K562 (cell line): ENCODE measurements at regions not wholly inside any gene's neighbourhood (a gene's known extent, or its start where the extent isn't known, plus 50 kb on each side); places are given as distances from the start of the nearest gene placed in this dataset.

ENCODE experiments used
- ATAC-seq: fragments of 200-7000 bp; cut with Tn5 transposase; 3 replicates; pipeline ENCODE4 v1.9.1; 2020; ENCODE audit warnings: moderate library complexity
- BruUV-seq: library from RNA; stranded (reverse); fragments of 400-500 nt; replicated peaks from 2 replicates; lab custom pipeline; 2021; lab: Mats Ljungman, UMichigan
- CTCF ChIA-PET: fragments of 300-600 bp; formaldehyde crosslinking; extraction: SDS; loops from one replicate; lab custom pipeline; 2021; ENCODE audit warnings: low intra/inter-chr PET ratio; lab: Yijun Ruan, JAX
- POLR2A ChIA-PET: fragments of 300-600, 350-650 bp; sonication (Branson Sonifier 250); formaldehyde crosslinking; extraction: SDS; loops from one replicate; lab custom pipeline; 2021; ENCODE audit warnings: antibody characterized with exemption, inconsistent platforms; lab: Yijun Ruan, JAX
- DNase-seq, 4 experiments: peaks; one replicate each; pipeline versions ENCODE4 v3.0.0 to v3.0.0-alpha.2; 2011 to 2018; ENCODE audit warnings: low spot score in 3 of 4, mixed read lengths in 3 of 4; ENCODE audit errors: extremely low read depth in 1 of 4
- FAIRE-seq: peaks from 2 replicates; lab custom pipeline; 2011; peaks lifted over from hg19 to GRCh38; lab: Jason Lieb, UNC
- H2AFZ ChIP-seq: 2 replicates; pipeline ENCODE4 v1.6.0; 2011; ENCODE audit warnings: low read depth, low read length, control low read depth, inconsistent platforms
- H3K27ac ChIP-seq: fragments of 200-600 bp; 3 replicates; pipeline ENCODE4 v1.8.0; 2011; ENCODE audit warnings: low read depth, mild to moderate bottlenecking, control low read depth, inconsistent platforms, low read length, moderate library complexity, mixed read lengths; ENCODE audit errors: extremely low read depth
- H3K27me3 ChIP-seq, 2 experiments: fragments of 300-600 bp in 1 of 2; 2 replicates in 1 of 2; 3 replicates in 1 of 2; pipeline versions ENCODE4 v1.6.0 to v1.8.0; 2011; ENCODE audit warnings: inconsistent platforms in 2 of 2, low read length in 2 of 2, mild to moderate bottlenecking in 1 of 2, mixed read lengths in 1 of 2, moderate library complexity in 1 of 2; ENCODE audit not compliant: control insufficient read depth in 2 of 2, insufficient read depth in 2 of 2
- H3K36me3 ChIP-seq: fragments of 300-600 bp; 3 replicates; pipeline ENCODE4 v1.8.0; 2011; ENCODE audit warnings: mild to moderate bottlenecking, low read length, inconsistent platforms; ENCODE audit not compliant: control insufficient read depth, insufficient read depth
- H3K4me1 ChIP-seq, 2 experiments: fragments of 200-600 bp in 1 of 2; replicated peaks in 1 of 2; 2 replicates in 1 of 2; 3 replicates in 1 of 2; pipeline versions ENCODE4 v1.5.1 to v1.8.0; 2011; ENCODE audit warnings: inconsistent platforms in 2 of 2, low read length in 2 of 2, mild to moderate bottlenecking in 1 of 2, mixed read lengths in 1 of 2, moderate library complexity in 1 of 2; ENCODE audit not compliant: control insufficient read depth in 2 of 2, insufficient read depth in 2 of 2
- H3K4me2 ChIP-seq: 2 replicates; pipeline ENCODE4 v1.6.1; 2011; ENCODE audit warnings: low read length, control low read depth, inconsistent platforms, mixed read lengths; ENCODE audit not compliant: insufficient read depth
- H3K4me3 ChIP-seq: fragments of 200-600 bp; sonication (generic), shearing (Covaris generic); 2 replicates; pipeline ENCODE4 v1.5.1; 2016; ENCODE audit warnings: control low read depth, inconsistent platforms
- H3K79me2 ChIP-seq: fragments of 200-600 bp; 3 replicates; pipeline ENCODE4 v1.8.0; 2011; ENCODE audit warnings: low read length, inconsistent platforms; ENCODE audit not compliant: control insufficient read depth, insufficient read depth
- H3K9ac ChIP-seq, 2 experiments: 2 replicates each; pipeline versions ENCODE4 v1.6.0 to v1.6.1; 2011; ENCODE audit warnings: low read depth in 2 of 2, low read length in 2 of 2, control low read depth in 1 of 2, inconsistent platforms in 1 of 2, mild to moderate bottlenecking in 1 of 2, mixed read lengths in 1 of 2; ENCODE audit not compliant: insufficient read depth in 1 of 2
- H3K9me1 ChIP-seq: one replicate; pipeline ENCODE4 v1.6.0; 2011; ENCODE audit warnings: inconsistent platforms, mild to moderate bottlenecking, low read length, moderate library complexity; ENCODE audit not compliant: control insufficient read depth, insufficient read depth
- H3K9me3 ChIP-seq: replicated peaks from 2 replicates; pipeline ENCODE4 v1.5.1; 2011; ENCODE audit warnings: low read depth, low read length, inconsistent platforms; ENCODE audit not compliant: control insufficient read depth, insufficient read depth
- H4K20me1 ChIP-seq: replicated peaks from 2 replicates; pipeline ENCODE4 v1.6.1; 2011; ENCODE audit warnings: low read length, inconsistent platforms, mixed read lengths; ENCODE audit not compliant: control insufficient read depth, insufficient read depth
- FIP1L1 ChIP-seq: fragments of 200-400 bp; formaldehyde crosslinking; IDR thresholded peaks from 2 replicates; pipeline ENCODE4 v1.6.1; 2018; ENCODE audit warnings: mild to moderate bottlenecking, low read depth, low read length; ENCODE audit not compliant: poor library complexity, severe bottlenecking
- HNRNPLL ChIP-seq: fragments of 200-400 bp; formaldehyde crosslinking; IDR thresholded peaks from 2 replicates; pipeline ENCODE4 v1.6.1; 2017; ENCODE audit warnings: low read length, low read depth, mild to moderate bottlenecking; ENCODE audit not compliant: poor library complexity, severe bottlenecking
- PHB2 ChIP-seq: fragments of 450-650 bp; IDR thresholded peaks from 2 replicates; pipeline ENCODE4 v1.6.1; 2017; ENCODE audit warnings: low read depth
- POLR3A ChIP-seq: IDR thresholded peaks from 2 replicates; pipeline ENCODE4 v1.6.1; 2011; ENCODE audit warnings: borderline replicate concordance, mild to moderate bottlenecking, moderate library complexity; ENCODE audit not compliant: insufficient read length, insufficient read depth; ENCODE audit errors: extremely low read depth
- RBM34 ChIP-seq: fragments of 200-400 bp; formaldehyde crosslinking; IDR thresholded peaks from 2 replicates; pipeline ENCODE4 v1.6.1; 2018; ENCODE audit warnings: low read length, borderline replicate concordance; ENCODE audit not compliant: insufficient read depth
- U2AF2 ChIP-seq: fragments of 200-400 bp; formaldehyde crosslinking; optimal IDR thresholded peaks from 2 replicates; pipeline ENCODE3; 2017; ENCODE audit warnings: low read depth, mild to moderate bottlenecking, low read length
- ZC3H8 ChIP-seq: fragments of 450-650 bp; IDR thresholded peaks from 2 replicates; pipeline ENCODE4 v1.6.1; 2017
- ZNF146 ChIP-seq: IDR thresholded peaks from one replicate; pipeline ENCODE4 v1.6.1; 2018; ENCODE audit warnings: missing compliant biosample characterization; ENCODE audit not compliant: unreplicated experiment
- ZNF696 ChIP-seq: fragments of 250-450 bp; sonication (Bioruptor Pico); conservative IDR thresholded peaks from 2 replicates; pipeline ENCODE4 v1.4.0; 2020; ENCODE audit warnings: mild to moderate bottlenecking, moderate library complexity
- WGBS: fragments of 100-300 bp; shearing (Covaris generic); methylation state at CpG from one replicate; pipeline ENCODE4 v1.1.6; 2016; ENCODE audit warnings: low coverage, mixed read lengths; ENCODE audit not compliant: insufficient coverage; ENCODE audit errors: missing lambda C conversion rate; 5-methylcytosine and 5-hydroxymethylcytosine counted together
- in situ Hi-C: fragments of 300-500 bp; cut with MboI; formaldehyde crosslinking; loops from 4 replicates; pipeline ENCODE4 v1.15.0; 2018; ENCODE audit warnings: inconsistent platforms, mixed read lengths
- intact Hi-C: fragments of 100-400 bp; cut with micrococcal nuclease; formaldehyde crosslinking; loops from 2 replicates; pipeline ENCODE4 v1.14.2; 2022
- TF ChIP-seq, protein P1 (sequence below): fragments of 450-650 bp; IDR thresholded peaks from 2 replicates; pipeline ENCODE4 v1.7.0; 2016; ENCODE audit warnings: borderline replicate concordance
- TF ChIP-seq, protein P2 (sequence below): fragments of 450-650 bp; IDR thresholded peaks from 2 replicates; pipeline ENCODE4 v1.6.1; 2016; ENCODE audit warnings: low read depth, mild to moderate bottlenecking, moderate library complexity

DNA sequence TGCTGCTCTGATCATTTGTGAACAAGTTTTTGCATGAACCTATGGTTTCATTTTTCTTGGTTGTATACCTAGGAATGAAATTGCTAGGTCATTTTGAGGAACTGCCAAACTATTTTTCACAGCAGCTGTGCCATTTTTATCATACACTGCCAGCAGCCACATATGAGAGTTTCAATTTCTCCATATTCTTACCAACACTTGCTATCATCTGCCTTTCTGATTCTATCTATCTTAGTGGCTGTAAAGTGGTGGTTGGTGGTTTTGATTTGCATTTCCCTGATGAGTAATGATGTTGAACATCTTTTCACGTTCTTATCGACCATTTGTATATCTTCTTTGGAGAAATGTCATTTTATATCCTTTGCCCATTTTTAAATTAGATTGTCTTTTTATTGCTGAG is 146.1 kb downstream of the C12orf75 start:
- H4K20me1 ChIP-seq = no peaks in the 10 kb centered on the region
- in situ Hi-C loops (no loop called here), intact Hi-C loops (no loop called here)
- no peak for TF ChIP-seq HNRNPLL
- no peak for TF ChIP-seq PHB2
- TF ChIP-seq, protein P1, sequence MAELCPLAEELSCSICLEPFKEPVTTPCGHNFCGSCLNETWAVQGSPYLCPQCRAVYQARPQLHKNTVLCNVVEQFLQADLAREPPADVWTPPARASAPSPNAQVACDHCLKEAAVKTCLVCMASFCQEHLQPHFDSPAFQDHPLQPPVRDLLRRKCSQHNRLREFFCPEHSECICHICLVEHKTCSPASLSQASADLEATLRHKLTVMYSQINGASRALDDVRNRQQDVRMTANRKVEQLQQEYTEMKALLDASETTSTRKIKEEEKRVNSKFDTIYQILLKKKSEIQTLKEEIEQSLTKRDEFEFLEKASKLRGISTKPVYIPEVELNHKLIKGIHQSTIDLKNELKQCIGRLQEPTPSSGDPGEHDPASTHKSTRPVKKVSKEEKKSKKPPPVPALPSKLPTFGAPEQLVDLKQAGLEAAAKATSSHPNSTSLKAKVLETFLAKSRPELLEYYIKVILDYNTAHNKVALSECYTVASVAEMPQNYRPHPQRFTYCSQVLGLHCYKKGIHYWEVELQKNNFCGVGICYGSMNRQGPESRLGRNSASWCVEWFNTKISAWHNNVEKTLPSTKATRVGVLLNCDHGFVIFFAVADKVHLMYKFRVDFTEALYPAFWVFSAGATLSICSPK = no peak
- TF ChIP-seq RBM34 = no peak
- H3K4me3 ChIP-seq = no peak overlapping the region
- no peak for ATAC-seq
- FAIRE-seq = no peak
- POLR2A ChIA-PET = interaction anchor here (0.6 kb wide), 1 partner anchor 1104 kb away, joined by 3 read pairs; no protein-coding TSS in a partner anchor
- BruUV-seq = no TSS peak
- no peaks in the 10 kb centered on the region for H3K79me2 ChIP-seq
- H3K4me2 ChIP-seq = no peak overlapping the region
- H3K9me1 ChIP-seq = no peaks in the 10 kb centered on the region
- H2AFZ ChIP-seq = no peak overlapping the region
- H3K9me3 ChIP-seq = no peaks in the 10 kb centered on the region
- H3K27me3 ChIP-seq = no peaks in the 10 kb centered on the region; a peak in 1 of 5 replicates
- no peak overlapping the region for H3K9ac ChIP-seq
- DNase-seq = no peak
- H3K36me3 ChIP-seq = no peaks in the 10 kb centered on the region
- CTCF ChIA-PET = no interaction called here
- no peaks in the 10 kb centered on the region for H3K4me1 ChIP-seq
- H3K27ac ChIP-seq = no peak overlapping the region
- 0% methylated on average over 2 of the region's 2 CpGs for whole genome bisulfite sequencing

DNA sequence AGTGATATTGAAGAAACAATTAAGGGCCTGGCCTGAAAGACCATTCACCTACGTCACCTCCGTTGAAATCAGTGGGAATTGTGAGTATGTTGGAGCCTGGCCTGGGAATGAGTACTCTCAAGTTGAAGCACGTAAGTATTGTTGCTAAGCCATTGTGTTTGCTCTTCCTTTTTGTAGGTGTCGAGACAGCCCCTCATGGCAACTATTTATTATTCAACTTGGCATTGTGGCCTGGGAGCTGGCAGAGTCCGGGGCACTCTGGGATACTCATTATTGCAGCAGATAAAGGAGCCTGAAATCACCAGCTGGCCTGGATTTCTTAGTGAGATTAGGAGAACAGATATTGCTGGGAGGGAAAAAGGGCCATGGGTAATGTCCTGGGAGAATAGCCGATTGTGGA is 147.4 kb downstream of the C12orf75 start:
- H3K4me1 ChIP-seq = no peaks in the 10 kb centered on the region
- intact Hi-C loops (no loop called here), in situ Hi-C loops (no loop called here)
- no peaks in the 10 kb centered on the region for H3K36me3 ChIP-seq
- CTCF ChIA-PET = no interaction called here
- BruUV-seq = no TSS peak
- H3K4me2 ChIP-seq = no peak overlapping the region
- no peaks in the 10 kb centered on the region for H3K79me2 ChIP-seq
- POLR2A ChIA-PET = no interaction called here
- TF ChIP-seq U2AF2 (no peak), POLR3A (no peak), ZNF146 (no peak), ZNF696 (CRISPR knock-in tag) (no peak), FIP1L1 (no peak), ZC3H8 (no peak)
- TF ChIP-seq, protein P2, sequence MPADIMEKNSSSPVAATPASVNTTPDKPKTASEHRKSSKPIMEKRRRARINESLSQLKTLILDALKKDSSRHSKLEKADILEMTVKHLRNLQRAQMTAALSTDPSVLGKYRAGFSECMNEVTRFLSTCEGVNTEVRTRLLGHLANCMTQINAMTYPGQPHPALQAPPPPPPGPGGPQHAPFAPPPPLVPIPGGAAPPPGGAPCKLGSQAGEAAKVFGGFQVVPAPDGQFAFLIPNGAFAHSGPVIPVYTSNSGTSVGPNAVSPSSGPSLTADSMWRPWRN = no peak
- no peak overlapping the region for H2AFZ ChIP-seq
- DNase-seq (no peak), ATAC-seq (no peak), FAIRE-seq (no peak)
- no peaks in the 10 kb centered on the region for H4K20me1 ChIP-seq
- H3K9me1 ChIP-seq = no peaks in the 10 kb centered on the region
- no peak overlapping the region for H3K27ac ChIP-seq
- H3K27me3 ChIP-seq = no peaks in the 10 kb centered on the region; a peak in 1 of 5 replicates
- H3K4me3 ChIP-seq = no peak overlapping the region
- WGBS = 0% methylated on average over 6 of the region's 6 CpGs
- H3K9me3 ChIP-seq = no peaks in the 10 kb centered on the region
- no peak overlapping the region for H3K9ac ChIP-seq
